GM13977 (cell line): ENCODE measurements at regions not wholly inside any gene's neighbourhood (a gene's known extent, or its start where the extent isn't known, plus 50 kb on each side); places are given as distances from the start of the nearest gene placed in this dataset.

ENCODE experiments used
- DNase-seq: peaks from one replicate; pipeline ENCODE4 v3.0.0; 2012; ENCODE audit warnings: low spot score
- in situ Hi-C: fragments of 300-500 bp; cut with MboI; formaldehyde crosslinking; loops from one replicate; pipeline ENCODE4 v1.12.0; 2022; ENCODE audit warnings: low sequenced_read_pairs, low pct_unique_long_range_greater_than_20kb, mixed read lengths, inconsistent platforms; ENCODE audit not compliant: unreplicated experiment
- TF ChIP-seq, protein P1 (sequence below): IDR thresholded peaks from 2 replicates; pipeline ENCODE4 v1.5.1; 2012; ENCODE audit warnings: mild to moderate bottlenecking, control low read depth; ENCODE audit not compliant: insufficient read depth; ENCODE audit errors: extremely low read depth, missing control alignments

DNA sequence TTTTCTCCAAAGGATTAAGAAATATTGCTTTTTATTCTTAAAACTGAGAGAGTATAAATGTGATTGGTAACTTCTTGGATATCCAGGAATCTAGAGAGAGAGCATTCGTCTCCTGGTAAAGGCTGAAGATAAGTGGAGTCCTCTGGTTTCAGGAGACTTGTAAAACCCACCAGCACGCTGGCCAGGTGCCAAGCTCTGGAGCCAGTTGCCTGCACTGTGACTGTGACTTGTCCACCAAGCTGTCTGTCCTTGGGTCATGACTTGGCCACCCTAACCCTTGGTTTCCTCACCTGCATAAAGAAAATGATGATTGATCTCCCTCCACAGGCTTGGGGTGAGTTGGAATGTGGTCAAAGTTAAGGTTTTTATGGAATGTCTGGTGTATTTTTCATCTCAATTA lies 185.4 kb upstream of the NCKAP5 start:
- TF ChIP-seq, protein P1, sequence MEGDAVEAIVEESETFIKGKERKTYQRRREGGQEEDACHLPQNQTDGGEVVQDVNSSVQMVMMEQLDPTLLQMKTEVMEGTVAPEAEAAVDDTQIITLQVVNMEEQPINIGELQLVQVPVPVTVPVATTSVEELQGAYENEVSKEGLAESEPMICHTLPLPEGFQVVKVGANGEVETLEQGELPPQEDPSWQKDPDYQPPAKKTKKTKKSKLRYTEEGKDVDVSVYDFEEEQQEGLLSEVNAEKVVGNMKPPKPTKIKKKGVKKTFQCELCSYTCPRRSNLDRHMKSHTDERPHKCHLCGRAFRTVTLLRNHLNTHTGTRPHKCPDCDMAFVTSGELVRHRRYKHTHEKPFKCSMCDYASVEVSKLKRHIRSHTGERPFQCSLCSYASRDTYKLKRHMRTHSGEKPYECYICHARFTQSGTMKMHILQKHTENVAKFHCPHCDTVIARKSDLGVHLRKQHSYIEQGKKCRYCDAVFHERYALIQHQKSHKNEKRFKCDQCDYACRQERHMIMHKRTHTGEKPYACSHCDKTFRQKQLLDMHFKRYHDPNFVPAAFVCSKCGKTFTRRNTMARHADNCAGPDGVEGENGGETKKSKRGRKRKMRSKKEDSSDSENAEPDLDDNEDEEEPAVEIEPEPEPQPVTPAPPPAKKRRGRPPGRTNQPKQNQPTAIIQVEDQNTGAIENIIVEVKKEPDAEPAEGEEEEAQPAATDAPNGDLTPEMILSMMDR: no peak
- in situ Hi-C loops: no loop called here
- no peak for DNase-seq

DNA sequence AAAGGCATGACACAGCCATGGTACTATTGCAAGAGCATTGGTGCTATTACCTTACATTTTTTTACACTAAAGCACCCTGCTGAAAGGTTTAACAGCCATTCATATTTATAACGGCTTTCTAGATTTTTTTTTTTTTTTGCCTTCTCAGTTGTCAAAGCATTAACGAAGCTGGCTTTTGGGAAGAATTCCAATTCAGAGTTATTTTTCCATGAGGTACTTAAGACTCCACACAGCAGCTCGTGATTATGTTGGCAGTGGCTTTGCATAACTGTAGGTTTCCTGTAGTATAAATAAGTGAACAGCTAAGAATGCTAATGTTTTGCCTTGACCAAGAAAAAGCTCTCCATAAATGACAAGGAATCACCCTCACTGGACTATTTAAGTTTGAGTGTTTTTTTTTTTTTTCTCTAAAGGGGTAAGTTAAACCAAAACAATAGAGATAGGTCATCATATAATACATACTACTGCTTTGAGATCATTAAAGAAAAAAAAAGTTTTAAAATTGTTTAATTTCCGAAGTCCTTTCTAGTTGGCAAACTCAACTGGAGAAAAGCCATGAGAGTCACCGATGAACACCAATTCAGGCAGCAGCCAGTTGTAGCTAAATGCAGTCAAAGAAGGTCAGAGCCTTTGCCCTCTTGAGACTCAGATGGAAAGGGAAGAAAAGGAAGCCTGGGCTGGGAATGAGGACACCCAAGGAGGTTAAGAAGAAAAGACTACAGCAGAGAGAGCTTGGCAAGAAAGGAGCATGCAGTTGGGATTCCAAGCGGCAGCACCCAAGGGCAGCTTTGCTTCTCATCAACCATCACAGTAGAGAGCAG lies 187.4 kb upstream of the NCKAP5 start:
- TF ChIP-seq, protein P1: no peak
- in situ Hi-C loops: no loop called here
- DNase-seq: no peak

DNA sequence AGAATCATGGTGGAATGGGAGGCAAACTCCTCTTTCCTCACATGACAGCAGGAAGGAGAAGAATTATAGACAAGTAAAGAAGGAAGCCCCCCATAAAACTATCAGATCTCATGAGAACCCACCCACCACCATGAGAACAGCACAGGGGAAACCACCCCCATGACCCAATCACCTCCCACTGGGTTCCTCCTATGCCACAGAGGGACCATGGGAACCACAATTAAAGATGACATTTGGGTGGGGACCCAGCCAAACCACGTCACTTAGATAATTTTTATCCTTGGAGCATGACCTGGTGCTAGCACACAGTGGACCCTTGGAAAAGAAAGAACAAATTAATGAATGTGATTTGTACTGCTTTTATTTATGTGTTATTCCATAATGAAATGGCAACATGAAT lies 188.6 kb upstream of the NCKAP5 start:
- DNase-seq: no peak
- TF ChIP-seq, protein P1: no peak
- in situ Hi-C loops: no loop called here

DNA sequence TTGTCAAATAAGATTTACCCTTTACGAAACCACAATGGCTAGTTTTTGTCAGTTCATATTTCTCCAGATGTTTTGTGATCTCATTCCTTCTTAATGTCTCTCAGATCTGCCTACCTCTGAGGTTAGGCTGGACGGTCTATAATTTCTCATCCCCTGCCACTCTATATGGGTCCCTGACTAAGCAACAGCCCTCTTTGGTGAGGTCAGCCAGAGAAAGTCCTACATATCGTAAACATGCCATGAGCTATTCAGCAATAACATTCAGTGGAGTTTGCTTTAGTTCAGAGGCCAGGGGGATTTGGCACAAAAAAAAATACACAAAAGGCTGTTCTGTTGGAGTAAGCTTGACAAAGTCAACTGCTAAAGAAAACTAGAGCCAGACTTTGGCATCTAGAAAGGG lies 192.1 kb upstream of the NCKAP5 start:
- in situ Hi-C loops: no loop called here
- DNase-seq: no peak
- TF ChIP-seq, protein P1: no peak

DNA sequence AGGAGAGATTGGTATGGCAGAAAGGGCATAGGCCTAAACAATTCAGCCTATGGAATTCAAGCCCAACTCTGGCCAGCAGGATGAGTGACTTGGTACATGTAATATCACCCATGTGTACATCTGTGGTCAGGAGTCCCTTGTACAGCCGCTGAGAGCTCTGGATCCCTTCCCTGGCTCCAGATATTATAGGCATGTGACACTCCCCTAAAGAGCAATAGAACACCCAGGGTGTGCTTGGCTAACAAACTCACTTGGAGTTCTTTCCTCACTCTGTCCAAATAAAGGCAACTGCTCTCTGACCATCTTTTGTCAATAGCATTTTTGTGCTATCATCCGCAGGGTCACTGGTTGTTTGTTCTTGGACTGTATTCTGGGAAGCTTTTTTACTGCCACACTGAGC lies 197.4 kb upstream of the NCKAP5 start:
- DNase-seq: no peak
- in situ Hi-C loops: no loop called here
- TF ChIP-seq, protein P1: no peak

DNA sequence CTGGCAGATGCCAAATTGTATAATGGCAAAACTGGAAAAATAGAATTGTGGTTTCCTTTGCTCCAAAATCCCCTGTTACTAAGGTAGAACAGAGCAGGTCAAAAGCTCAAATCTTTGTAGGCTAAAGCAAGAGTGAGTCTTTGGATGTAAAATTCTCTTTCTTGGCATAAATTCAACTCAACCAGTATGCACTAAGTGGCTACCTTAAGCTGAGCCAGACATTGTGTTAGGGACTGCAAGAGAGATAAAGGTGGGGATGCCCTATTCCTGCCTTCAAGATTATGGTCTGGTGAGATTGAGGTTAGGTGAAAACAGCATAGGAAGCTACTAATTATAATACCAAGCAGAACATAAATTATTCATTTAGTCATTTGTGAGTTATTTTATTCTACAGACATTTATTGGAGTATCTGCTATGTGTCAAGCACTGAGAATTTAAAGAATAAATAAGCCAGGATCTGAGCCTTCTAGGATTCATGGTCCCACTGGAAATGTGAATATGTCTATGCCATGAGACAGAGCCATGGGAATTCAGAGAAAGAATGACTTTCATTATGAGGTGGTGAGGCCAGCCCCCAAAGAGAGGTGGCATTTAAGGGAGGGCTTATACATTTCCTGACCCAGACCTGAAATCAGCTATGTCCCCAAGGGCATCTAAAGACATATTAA lies 198.0 kb upstream of the NCKAP5 start:
- TF ChIP-seq, protein P1: no peak
- in situ Hi-C loops: no loop called here
- DNase-seq: no peak
